ENCODE measurements at regions not wholly inside any gene's neighbourhood (a gene's known extent, or its start where the extent isn't known, plus 50 kb on each side); places are given as distances from the start of the nearest gene placed in this dataset.

- TF ChIP-seq PATZ1 (CRISPR knock-in tag; IDR thresholded peaks at IDR 0.05; ENCODE audit: borderline replicate concordance) (no peak), CREB5 (CRISPR knock-in tag; IDR thresholded peaks at IDR 0.05; ENCODE audit: low read depth) (no peak), ZNF70 (CRISPR knock-in tag; IDR thresholded peaks at IDR 0.05) (no peak), CSDC2 (CRISPR knock-in tag; IDR thresholded peaks at IDR 0.05) (no peak)
Measured at GRCh38 chr7:35487402-35487801, 207.5 kb downstream of the HERPUD2 start (continued).

GRCh38 chr7:35485436-35485835 lies 209.5 kb downstream of the HERPUD2 start:
- no peak for TF ChIP-seq TSHZ2 (CRISPR knock-in tag; IDR thresholded peaks at IDR 0.05)
- no peak for TF ChIP-seq ZFP30 (CRISPR knock-in tag; IDR thresholded peaks at IDR 0.05)
- TF ChIP-seq ZNF565 (CRISPR knock-in tag; conservative IDR thresholded peaks at IDR 0.05; ENCODE audit: low read depth): no peak
- no peak for TF ChIP-seq POU6F1 (CRISPR knock-in tag; IDR thresholded peaks at IDR 0.05; ENCODE audit: borderline replicate concordance, low read depth)
- no peak for TF ChIP-seq SNAI2 (CRISPR knock-in tag; IDR thresholded peaks at IDR 0.05)
- no peak for TF ChIP-seq PPARA (CRISPR knock-in tag; IDR thresholded peaks at IDR 0.05; ENCODE audit: borderline replicate concordance)
- no peak for TF ChIP-seq TOX (CRISPR knock-in tag; IDR thresholded peaks at IDR 0.05; ENCODE audit: borderline replicate concordance)
- no peak for TF ChIP-seq ISL1 (CRISPR knock-in tag; IDR thresholded peaks at IDR 0.05)
- TF ChIP-seq ESRRG (CRISPR knock-in tag; IDR thresholded peaks at IDR 0.05): no peak
- no peak for TF ChIP-seq BACH2 (CRISPR knock-in tag; IDR thresholded peaks at IDR 0.05; ENCODE audit: borderline replicate concordance)
- TF ChIP-seq PATZ1 (CRISPR knock-in tag; IDR thresholded peaks at IDR 0.05; ENCODE audit: borderline replicate concordance): no peak
- TF ChIP-seq RARB (CRISPR knock-in tag; IDR thresholded peaks at IDR 0.05): no peak
- TF ChIP-seq GLIS3 (CRISPR knock-in tag; IDR thresholded peaks at IDR 0.05): no peak
- ATAC-seq: no peak

GRCh38 chr7:35483568-35483967 lies 211.4 kb downstream of the HERPUD2 start:
- ATAC-seq: no peak
- TF ChIP-seq ZC3H10 (CRISPR knock-in tag; IDR thresholded peaks at IDR 0.05) (no peak), ZFP30 (CRISPR knock-in tag; IDR thresholded peaks at IDR 0.05) (no peak)

- no peak for ATAC-seq
- TF ChIP-seq OSR1 (CRISPR knock-in tag; IDR thresholded peaks at IDR 0.05) (no peak), CSRNP3 (CRISPR knock-in tag; IDR thresholded peaks at IDR 0.05) (no peak), TCF4 (CRISPR knock-in tag; IDR thresholded peaks at IDR 0.05; ENCODE audit: borderline replicate concordance) (no peak), GLIS3 (CRISPR knock-in tag; IDR thresholded peaks at IDR 0.05) (no peak), PPARA (CRISPR knock-in tag; IDR thresholded peaks at IDR 0.05; ENCODE audit: borderline replicate concordance) (no peak), PATZ1 (CRISPR knock-in tag; IDR thresholded peaks at IDR 0.05; ENCODE audit: borderline replicate concordance) (no peak), RARB (CRISPR knock-in tag; IDR thresholded peaks at IDR 0.05) (no peak), CSDC2 (CRISPR knock-in tag; IDR thresholded peaks at IDR 0.05) (no peak), TSHZ2 (CRISPR knock-in tag; IDR thresholded peaks at IDR 0.05) (no peak), BACH2 (CRISPR knock-in tag; IDR thresholded peaks at IDR 0.05; ENCODE audit: borderline replicate concordance) (no peak), ZNF70 (CRISPR knock-in tag; IDR thresholded peaks at IDR 0.05) (no peak)
Measured at GRCh38 chr7:35482231-35482630, 212.7 kb downstream of the HERPUD2 start.
